Right lobe of liver (tissue), 4 donors: ENCODE measurements at regions not wholly inside any gene's neighbourhood (a gene's known extent, or its start where the extent isn't known, plus 50 kb on each side); places are given as distances from the start of the nearest gene placed in this dataset.

ENCODE experiments used
- POLR2A ChIP-seq: fragments of 450-650 bp; IDR thresholded peaks from one replicate; pipeline ENCODE4 v1.6.1; 2017; ENCODE audit warnings: antibody characterized with exemption, mild to moderate bottlenecking
- TF ChIP-seq, protein P1 (sequence below), 4 donors: fragments of 200-600 bp in 3 of 4; fragments of 450-650 bp in 1 of 4; IDR thresholded peaks; one replicate each; pipeline versions ENCODE4 v1.5.1 to v1.8.0; 2016 to 2022; ENCODE audit warnings: antibody characterized with exemption in 4 of 4, mild to moderate bottlenecking in 2 of 4
- donor health status: DM: no; HTN: no; CAD: no.
- donor health status: DM: no; HTN: no; CAD: no.
- donor health status: DM: no; HTN: yes; CAD: no.

DNA sequence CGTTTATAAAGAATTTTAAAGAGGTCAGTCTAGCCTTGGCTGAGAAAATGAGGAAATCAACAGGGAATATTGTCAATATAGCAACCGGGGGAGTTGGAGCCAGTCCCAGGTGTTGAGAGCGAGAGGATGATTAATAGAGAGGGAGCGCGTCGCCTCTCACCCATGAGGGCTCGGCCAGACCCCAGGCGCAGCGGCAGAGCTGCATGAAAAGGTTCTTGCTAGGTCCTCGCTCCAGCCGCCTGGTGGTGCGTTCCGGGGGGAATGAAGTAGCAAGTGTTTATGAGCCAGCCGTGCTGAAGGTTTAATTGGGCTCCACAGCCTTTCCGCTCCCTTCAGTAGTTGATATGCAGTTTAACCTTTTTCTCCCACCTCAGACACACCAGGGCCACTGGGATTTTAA, 167.3 kb upstream of the IRX1 start:
- TF ChIP-seq, protein P1, sequence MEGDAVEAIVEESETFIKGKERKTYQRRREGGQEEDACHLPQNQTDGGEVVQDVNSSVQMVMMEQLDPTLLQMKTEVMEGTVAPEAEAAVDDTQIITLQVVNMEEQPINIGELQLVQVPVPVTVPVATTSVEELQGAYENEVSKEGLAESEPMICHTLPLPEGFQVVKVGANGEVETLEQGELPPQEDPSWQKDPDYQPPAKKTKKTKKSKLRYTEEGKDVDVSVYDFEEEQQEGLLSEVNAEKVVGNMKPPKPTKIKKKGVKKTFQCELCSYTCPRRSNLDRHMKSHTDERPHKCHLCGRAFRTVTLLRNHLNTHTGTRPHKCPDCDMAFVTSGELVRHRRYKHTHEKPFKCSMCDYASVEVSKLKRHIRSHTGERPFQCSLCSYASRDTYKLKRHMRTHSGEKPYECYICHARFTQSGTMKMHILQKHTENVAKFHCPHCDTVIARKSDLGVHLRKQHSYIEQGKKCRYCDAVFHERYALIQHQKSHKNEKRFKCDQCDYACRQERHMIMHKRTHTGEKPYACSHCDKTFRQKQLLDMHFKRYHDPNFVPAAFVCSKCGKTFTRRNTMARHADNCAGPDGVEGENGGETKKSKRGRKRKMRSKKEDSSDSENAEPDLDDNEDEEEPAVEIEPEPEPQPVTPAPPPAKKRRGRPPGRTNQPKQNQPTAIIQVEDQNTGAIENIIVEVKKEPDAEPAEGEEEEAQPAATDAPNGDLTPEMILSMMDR (IDR thresholded peaks at IDR 0.05): no peak
- no peak for TF ChIP-seq POLR2A
